ENCODE measurements at regions not wholly inside any gene's neighbourhood (a gene's known extent, or its start where the extent isn't known, plus 50 kb on each side); places are given as distances from the start of the nearest gene placed in this dataset.

DNA sequence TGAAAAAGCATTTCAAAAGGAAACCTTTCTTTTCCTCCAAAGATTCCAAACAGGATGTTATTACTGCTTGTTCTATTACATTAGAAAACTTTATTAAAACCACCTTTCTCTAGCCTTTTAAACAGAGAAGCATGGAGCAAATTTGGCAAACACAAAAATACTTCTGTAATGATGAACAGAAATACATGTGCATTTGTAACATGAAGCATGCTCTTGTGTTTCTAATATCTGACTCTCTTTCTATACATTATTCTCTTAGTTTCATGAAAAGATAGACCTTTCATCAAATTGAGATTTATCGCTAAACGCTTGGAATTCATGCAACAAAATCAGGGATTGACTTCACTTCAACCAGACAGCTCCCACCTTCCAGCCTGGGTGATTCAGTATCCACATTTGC lies 152.8 kb upstream of the IRS2 start:
- TF ChIP-seq, protein P1, sequence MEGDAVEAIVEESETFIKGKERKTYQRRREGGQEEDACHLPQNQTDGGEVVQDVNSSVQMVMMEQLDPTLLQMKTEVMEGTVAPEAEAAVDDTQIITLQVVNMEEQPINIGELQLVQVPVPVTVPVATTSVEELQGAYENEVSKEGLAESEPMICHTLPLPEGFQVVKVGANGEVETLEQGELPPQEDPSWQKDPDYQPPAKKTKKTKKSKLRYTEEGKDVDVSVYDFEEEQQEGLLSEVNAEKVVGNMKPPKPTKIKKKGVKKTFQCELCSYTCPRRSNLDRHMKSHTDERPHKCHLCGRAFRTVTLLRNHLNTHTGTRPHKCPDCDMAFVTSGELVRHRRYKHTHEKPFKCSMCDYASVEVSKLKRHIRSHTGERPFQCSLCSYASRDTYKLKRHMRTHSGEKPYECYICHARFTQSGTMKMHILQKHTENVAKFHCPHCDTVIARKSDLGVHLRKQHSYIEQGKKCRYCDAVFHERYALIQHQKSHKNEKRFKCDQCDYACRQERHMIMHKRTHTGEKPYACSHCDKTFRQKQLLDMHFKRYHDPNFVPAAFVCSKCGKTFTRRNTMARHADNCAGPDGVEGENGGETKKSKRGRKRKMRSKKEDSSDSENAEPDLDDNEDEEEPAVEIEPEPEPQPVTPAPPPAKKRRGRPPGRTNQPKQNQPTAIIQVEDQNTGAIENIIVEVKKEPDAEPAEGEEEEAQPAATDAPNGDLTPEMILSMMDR (IDR thresholded peaks at IDR 0.05) = no peak
- TF ChIP-seq POLR2A (IDR thresholded peaks at IDR 0.05) (no peak), POLR2AphosphoS5 (IDR thresholded peaks at IDR 0.05) (no peak)
